ENCODE measurements at regions not wholly inside any gene's neighbourhood (a gene's known extent, or its start where the extent isn't known, plus 50 kb on each side); places are given as distances from the start of the nearest gene placed in this dataset.

DNA sequence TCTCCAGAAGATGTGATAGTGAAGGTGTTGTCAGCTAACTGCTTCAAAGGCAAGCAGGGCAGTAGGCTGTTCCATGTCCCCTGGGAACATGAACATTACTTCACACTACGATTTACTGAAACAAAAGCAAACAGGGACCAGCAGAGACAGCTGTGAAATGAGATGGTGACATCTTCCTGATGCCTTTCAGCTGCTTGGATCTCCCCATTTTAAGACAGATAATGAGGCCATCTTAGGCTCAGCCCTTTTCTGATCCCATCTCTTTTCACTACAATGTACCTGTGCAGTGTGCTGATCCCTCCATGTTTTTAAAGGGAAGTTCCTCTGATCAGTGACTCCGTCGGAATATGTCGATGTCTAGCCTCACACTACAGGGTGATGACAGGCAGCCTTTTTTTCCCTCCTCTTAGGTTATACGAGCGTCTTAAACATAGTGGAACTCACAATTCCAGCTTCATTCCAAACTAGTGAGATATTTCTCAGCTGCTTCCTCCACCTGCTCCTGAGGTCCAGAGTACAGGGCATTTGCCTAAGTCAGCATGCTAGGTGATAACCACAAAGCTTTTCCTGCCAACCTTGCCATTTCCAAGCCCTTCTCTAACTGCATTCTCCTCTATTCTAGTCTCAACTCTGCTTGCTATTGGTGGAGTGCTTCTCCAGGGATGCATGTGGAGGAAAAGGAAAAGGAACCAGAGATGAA, 87.6 kb upstream of the EGLN3 start:
- no peak for DNase-seq

GRCh38 chr14:34036319-34036766, 85.5 kb upstream of the EGLN3 start:
- no peak for DNase-seq

DNA sequence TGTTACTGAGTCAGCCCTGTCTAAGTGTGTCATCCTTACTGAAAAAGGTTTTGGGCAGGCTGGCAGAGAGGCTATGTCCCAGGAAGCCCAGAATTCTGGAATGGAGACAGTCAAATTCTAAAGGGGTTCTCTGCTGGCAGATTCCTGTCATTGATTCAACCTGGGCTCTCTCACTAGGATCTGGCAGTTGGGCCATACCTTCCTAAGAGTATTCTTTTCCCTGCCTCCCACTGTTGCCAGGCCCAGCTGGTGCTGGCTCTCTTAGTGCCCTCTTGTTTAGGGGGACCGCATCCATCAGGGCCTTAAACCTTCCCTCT, 85.0 kb upstream of the EGLN3 start:
- DNase-seq = no peak

DNA sequence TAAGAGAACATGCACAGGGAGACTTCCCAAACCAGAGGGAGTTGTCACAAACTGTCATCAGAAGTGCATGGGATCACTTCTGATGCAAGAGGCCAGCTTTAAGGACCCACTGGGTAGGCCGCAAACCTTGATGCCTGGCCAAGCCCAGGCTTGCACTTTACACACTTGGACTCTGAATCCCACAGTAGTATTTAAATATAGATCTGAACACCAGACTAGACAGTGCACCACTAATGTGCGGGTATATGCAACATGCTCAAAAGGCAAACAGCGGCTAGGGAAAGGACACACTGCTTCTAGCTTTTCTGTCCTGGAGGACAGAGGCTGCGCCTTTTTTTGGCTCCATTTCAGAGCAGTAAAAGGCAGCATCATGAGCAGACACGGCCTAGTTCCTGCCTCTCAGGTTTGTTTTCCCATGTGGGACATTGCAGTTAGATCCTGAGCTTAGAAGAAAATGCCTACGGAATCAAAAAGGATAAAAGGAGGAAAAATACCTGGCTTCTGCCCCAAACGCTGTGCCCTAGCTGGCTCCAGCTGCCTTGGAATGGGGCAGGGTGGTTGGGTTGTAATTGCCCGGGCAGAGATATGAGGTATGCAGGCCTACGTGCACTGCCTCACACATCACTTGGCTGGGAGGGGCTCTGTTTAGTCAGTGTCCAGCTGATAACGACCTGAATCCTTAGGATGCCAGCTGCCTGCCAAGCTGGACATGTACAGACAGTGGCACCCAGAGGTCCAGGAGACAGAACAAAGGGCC, 84.5 kb upstream of the EGLN3 start:
- DNase-seq = no peak

DNA sequence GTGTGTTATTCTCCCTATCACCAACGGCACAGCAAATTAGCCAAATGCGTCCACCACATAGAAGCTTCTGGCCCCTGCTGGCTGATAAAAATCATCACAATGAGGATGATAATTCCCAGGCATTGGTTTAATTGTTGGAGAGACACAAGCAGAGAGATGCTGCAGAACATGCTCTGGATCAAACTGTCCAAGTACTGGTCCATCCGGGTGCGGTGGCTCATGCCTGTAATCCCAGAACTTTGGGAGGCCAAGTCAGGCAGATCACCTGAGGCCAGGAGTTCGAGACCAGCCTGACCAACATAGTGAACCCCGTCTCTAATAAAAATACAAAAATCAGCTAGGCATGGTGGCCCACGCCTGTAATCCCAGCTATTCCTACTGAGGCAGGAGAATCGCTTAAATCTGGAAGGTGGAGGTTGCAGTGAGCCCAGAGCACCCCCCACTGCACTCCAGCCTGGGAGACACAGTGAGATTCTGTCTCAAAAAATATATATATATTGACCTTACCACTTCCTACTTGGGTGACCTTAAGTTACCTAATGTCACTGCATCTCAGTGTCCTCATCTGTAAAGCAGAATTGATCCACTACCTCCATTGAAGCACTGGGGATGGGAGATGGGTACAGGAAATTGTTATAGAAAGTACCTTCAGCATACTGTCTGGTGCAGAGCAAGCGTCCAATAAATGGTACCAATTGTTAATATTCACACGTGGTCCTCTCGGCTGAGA, 83.7 kb upstream of the EGLN3 start:
- no peak for DNase-seq

DNA sequence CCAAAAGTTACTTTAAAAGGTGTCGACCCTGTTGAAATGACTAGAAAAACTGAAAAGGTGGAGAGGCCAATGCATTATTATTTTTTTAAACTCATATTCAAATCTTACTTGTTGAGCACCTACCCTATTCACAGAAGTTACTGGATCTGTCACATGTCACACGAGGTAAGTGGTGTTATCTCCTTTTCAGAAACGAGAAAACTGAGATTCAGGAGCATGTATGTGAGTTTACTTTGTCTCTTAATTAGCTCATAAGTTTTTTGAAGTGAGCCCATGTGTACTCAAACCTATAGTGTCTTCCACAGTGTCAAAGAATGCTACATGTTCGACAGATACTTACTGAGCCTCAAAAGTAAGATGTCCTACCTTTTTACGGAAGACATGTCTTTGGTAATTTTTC, 81.8 kb upstream of the EGLN3 start:
- DNase-seq = no peak

DNA sequence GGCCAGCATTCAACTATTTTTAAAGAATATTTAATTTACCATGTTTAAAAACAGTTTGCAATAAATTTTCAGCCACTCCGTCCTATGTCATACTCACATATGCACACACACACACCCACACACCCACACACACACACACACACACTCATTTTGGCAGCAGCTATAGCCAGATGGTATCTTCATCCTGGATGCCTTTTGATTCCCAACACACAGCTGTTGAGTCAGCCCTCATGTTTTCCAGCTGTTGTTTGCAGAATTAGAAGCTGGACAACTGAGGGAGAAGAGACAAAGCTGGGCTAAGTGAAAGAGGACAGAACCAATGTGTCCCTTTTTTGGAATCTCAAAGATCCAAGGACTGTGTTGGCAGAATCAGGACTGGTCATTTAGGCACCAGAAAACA, 80.0 kb upstream of the EGLN3 start:
- DNase-seq = no peak

DNA sequence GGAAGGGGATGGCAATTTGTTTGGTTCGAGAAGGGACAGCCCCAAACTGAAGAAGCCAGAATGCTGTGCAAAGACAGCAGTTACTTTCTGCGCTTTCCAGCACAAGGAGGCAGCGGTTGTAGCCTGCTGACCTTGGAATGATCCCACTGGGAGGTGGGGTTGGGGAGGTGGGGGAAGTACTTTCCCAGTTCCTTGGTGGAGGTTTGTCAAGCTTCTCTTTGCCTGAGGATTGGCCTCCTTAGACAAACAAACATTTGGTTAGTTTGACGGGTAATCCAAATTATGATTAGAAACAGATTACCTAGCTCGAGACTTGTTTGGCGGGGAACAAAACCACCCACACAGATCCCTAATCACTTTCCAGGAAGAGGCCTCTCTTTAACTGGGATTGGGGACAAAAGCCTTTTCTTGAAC, 79.1 kb upstream of the EGLN3 start:
- no peak for DNase-seq

DNA sequence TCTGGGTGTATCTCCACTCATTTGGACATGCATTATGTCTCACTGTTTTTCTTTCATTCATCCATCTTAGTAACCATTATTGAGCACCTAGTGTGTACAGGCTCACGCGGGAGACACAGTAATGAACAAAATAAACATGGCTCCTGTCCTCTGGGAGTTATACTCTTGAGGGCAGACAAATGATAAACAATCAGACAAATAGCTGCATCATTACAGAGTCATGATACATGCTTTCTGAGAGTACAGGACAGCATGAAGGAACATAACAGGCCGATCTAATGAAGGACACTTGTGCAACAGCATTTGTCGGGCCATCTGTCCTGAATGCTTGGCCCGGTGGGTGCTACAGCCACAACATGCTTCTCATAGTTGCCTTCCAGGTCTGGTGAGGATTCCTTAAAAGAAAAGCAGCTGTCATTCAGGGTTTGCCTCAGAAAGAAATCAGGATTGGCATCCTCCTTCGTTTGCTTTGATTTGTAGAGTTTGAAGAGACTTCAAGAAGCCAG, 77.2 kb upstream of the EGLN3 start:
- no peak for DNase-seq

DNA sequence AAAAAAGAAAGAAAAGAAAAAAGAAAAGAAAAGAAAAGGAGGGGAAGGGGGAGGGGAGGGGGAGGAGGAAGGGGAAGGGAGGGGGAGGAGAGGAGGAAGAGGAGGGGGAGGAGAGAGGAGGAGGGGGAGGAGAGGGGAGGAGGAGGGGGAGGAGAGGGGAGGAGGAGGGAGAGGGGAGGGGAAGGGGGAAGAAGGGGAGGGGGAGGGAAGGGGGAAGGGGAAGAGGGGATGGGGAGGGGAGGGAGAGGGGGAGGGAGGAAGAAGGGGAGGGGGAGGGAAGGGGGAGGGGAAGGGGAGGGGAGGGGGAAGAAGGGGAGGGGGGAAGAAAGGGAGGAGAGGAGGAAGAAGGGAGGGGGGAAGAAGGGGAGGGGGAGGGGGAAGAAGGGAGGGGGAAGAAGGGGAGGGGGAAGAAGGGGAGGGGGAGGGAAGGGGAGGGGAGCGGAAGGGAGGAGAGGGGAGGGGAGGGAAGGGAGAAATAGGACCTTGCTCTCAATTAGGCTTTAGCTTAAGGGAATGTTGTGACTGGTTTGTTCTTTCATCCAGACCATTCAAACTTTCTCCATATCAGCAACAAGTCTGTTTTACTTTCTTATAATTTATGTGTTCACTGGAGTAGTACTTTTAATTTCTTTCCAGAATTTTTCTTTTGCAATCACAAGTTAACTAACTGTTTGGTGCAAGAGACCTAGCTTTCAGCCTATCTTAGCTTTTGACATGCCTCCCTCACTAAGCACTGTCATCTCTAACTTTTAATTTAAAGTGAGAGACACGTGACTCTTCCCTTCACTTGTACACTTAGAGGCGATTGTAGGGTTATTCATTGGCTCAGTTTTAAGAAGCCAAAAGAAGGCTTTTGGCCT, 76.5 kb upstream of the EGLN3 start:
- no peak for DNase-seq

- DNase-seq = no peak
These were observed 74.6 kb upstream of the EGLN3 start for GRCh38 chr14:34025325-34026017.

GRCh38 chr14:34024768-34025144, 73.9 kb upstream of the EGLN3 start:
- DNase-seq = no peak

DNA sequence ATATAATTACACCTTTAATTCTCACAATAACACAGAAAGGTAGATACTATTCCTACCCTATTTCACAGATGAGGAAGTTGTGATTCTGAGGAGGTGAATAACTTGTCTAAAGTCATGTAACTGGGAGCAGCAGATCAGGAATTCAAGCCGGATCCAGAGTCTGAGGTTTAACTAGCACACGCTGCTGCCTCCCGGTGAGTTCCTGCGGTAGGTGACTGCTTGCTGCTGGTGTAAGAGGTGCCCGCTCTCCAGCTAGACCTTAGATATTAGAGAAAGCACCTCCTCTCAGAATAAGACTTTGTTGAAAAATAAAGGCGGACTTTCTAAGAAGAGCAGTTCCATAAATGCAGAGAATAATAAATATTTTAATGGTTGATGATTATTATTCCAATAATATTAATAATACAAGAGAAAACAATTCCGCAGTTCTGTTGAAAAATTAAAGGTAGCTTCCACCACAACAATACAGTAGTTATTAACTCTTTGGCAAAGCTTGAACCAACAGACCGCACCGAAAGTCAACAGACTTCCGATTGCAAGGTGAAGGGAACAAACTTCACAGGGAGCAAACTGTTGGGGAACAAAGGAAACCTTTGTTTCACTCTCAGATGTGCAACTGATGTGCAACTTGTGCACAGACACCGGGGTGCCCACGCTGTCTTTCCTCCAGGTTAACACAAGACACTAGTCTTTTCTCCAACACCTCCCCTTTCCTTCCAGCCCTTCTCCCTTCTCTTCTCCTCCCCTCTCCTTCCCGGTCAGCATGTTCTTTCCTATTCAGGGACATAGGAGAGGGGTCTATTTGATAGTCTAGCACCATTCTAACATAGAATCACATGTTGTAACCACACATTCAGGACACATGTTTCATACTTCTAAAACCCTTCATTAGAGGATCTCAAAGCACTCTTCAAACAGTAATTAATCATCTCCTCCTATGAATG, 73.2 kb upstream of the EGLN3 start:
- DNase-seq = no peak

DNA sequence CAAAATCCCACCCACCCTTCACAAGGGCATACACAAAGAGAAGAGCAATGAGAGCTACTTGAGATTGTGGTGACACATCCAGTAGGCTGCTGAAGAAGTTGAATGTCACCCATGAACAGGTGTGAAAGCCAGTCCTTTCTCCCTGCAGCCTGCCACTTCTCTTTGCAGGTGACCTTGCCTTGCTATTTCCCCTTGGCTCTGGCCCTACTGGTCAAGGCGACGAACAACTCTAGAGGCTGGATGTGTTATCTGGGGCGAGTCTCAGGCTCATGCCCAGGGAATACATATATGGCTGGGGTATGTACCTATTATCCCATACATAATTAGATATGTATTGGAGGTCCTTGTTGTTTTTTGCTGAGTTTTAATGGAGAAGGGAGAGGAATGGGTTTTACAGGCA, 70.2 kb upstream of the EGLN3 start:
- no peak for DNase-seq

- no peak for DNase-seq
These were observed 69.1 kb upstream of the EGLN3 start for GRCh38 chr14:34020014-34020413.

DNA sequence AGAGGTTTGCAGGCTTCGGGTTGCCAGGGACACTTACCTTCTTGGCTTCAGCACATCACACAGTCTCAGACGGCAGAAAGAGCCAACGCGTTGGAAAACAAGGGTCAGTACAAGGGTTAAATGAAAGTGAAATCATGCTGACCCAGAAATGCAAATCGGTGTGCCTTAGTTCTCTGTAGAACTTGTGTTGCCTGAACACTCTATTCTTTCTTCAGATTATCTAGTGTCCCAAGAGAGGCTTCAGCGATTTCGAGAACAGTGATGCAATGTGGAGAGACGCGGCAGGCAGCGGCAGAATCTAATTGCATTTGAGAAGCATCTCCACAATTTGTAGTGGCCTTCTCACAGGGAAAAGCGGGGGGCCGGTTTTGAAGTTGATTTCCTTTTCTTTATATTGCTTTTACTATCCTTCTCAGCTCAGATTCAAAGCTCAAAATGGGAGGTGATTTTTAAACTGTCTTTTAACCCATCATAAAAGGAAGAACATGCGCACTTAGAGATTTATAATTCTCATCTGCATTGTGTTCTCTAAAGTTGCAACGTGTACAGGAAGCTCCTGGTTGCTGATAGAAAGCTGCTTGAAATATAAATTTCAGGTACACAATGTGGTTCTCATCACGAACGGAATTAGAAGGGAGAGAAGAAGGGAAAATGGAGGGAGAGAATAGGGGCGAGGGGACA, 67.8 kb upstream of the EGLN3 start:
- no peak for DNase-seq

DNA sequence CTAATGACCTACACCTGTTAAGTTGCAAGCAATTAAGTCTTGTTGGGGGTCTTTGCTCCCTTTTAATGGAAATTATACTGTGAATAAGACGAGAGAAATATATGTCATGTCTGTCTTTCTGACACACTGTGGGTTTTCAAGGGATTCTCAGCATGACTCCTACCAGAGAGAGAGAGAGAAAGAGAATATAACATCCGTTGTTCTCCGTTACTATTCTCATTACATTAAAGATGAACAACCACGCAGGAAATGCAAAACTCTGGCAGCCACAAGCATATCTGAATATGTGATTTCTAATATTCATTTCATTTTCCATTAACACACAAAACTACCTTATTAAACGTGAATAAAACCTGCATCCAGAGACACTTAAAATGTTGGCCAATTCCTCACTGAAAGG, 67.3 kb upstream of the EGLN3 start:
- no peak for DNase-seq

DNA sequence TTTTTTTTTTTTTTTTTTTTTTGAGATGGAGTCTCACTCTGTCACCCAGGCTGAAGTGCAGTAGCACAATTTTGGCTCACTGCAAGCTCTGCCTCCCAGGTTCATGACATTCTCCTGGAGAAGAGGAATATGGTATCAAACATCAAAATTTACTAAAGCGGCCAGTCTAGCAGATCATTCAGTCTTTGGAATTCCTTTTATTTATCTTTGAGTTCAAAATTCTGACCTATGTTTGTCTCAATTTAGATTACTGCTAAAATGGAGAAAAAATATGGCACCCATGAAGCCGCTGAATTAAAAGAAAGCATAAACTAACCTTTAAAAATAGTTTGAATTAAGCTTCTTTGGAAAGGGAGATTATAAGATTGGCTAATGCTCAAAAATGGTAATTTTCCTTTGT, 64.5 kb upstream of the EGLN3 start:
- no peak for DNase-seq

- DNase-seq = no peak
These were observed 64.1 kb upstream of the EGLN3 start for GRCh38 chr14:34014936-34015335.

- no peak for DNase-seq
These were observed 62.8 kb upstream of the EGLN3 start for GRCh38 chr14:34013721-34014060.

All from right kidney (tissue), 1 donor.